GM18498 (cell line): ENCODE measurements at regions not wholly inside any gene's neighbourhood (a gene's known extent, or its start where the extent isn't known, plus 50 kb on each side); places are given as distances from the start of the nearest gene placed in this dataset.

Experiments
- ATAC-seq: cut with Tn5 transposase; IDR thresholded peaks from one replicate; pipeline ENCODE4 v1.9.1; 2021; ENCODE audit warnings: mild to moderate bottlenecking, moderate library complexity; ENCODE audit not compliant: unreplicated experiment

DNA sequence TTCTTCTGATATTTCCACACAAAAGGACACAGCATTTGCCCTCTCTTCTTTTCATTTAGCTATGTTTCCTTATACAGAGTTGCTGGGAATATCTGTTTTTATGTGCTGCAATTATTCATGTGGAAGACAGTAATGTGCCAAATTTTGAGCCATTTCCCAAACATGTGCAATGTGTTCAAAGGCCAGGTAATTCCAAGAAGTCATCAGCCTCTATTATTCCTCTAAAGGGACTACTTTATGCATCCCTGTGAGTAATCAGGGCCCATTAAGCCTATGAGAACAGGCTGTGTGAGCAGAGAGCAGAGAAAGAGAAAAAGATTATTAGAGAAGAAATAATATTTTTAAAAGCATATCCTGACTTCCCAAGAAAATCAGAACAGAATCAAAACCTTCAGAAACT lies 107.6 kb upstream of the OSR1 start:
- ATAC-seq, result no peak

- ATAC-seq, result no peak
Observed at GRCh38 chr2:19462256-19462645, 103.8 kb upstream of the OSR1 start.

DNA sequence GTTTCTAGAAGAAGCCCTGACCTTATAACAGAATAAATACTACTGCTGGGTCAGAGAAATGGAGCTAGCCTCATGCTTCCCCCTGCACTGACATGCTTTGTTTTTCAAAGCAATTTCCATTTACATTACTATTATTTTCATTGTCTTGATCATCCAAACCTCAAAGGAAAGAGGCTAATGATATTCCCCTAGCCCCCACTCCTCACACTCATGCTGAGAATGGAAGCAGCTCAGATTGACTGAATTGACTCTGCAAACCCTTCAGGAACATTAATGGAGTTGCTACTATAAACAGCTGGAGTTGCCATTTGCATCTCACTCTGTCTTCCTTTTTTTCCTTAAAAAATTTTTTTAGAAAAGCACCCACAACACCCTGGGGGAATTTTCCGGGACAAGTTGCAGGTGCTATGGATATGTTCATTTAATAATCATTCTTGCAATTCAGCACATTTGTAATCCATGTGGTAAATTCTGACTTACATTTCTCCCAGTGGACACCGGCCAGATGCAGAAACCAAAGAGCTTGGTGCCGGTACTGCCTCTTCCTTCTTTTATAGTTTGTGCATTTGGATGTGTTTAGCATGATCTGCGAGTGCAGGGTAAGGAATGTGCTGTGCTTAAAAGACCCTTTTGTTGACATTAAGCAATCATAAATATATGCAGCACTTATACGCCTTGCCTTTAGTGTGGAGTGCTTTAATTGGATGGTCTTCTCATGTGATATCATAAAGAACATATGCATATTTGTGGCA lies 103.3 kb upstream of the OSR1 start:
- no peak for ATAC-seq

DNA sequence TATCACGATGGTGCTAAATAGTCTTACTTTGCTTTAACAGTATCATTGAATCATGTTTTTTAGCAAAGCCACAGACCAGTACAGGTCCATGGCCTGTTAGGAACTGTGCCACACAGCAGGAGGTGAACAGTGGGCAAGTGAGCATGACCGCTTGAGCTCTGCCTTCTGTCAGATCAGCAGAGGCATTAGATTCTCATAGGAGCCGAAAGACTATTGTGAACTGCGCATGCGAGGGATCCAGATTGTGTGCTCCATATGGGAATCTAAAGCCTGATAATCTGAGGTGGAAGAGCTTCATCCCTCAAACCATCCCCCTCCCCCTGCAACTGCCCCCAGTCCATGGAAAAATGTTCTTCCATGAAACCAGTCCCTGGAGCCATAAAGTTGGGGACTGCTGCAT lies 102.3 kb upstream of the OSR1 start:
- no peak for ATAC-seq

- no peak for ATAC-seq
Observed at GRCh38 chr2:19458427-19459003, 100.1 kb upstream of the OSR1 start.

- no peak for ATAC-seq
Observed at GRCh38 chr2:19457809-19458208, 99.4 kb upstream of the OSR1 start.

DNA sequence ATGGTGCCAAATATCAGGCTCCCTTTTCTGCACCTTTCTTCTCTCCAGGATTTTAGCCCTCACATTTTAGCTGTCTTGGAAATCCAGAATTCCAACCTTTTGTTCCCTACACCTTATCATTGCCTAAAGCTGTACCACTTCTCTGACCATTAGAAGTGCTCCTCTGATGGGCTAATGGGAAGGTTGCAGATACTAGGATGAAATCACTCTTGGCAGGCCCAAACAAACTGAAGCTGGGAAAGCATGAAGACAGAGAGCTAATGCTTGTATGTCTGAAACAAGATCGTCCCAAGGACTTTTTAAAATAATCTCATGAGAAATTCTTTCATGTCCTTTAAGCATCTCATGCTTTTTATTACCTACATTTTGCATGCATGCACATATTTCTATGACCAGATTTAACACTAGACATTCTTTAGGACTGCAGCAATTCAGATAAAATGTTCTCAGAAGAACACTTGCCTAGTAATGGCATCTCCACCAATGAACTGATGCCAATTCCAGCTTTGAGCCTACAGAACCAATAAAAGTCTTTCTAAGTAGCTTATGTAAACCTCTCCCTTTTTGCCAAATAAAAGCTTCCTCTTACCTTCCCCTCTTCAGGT lies 98.4 kb upstream of the OSR1 start:
- ATAC-seq, result no peak

GRCh38 chr2:19454125-19454524 lies 95.7 kb upstream of the OSR1 start:
- ATAC-seq, result no peak

DNA sequence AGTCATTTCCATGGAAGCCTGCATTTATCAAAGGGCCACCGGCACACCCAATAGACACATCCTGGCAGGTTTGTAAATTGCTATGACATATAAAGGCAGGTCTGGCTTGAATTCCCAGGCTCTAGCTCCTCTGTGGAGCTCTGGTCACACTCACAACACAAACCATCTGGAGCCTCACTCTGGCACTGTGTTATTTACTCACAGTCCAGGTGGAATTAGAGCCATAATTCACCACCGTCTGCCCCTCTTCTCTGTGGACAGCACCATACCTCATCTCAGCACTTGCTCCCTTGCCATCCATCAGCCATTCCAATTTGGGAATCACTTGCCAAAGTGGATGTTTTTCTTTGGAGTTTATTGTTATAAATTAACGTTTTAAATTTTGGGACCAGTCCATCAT lies 84.3 kb upstream of the OSR1 start:
- no peak for ATAC-seq

DNA sequence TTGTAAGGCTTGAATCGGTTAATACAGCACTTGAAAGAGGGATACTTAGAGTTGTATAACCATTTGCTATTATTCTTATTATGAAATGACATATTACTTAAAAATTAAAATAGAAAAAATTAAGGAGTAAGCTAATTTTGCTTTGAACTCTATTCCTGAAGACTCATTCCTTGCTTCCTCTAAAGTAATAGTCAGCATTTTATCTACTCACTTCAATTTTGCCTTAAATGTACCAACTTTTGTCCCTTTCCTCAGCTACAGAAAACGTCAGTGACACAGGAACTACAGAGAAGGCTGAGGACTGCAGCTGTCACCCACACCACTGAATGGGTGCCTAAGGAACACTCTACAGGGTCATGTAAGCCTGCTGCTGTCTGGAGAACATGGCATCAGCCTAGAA lies 80.7 kb upstream of the OSR1 start:
- ATAC-seq, result no peak

DNA sequence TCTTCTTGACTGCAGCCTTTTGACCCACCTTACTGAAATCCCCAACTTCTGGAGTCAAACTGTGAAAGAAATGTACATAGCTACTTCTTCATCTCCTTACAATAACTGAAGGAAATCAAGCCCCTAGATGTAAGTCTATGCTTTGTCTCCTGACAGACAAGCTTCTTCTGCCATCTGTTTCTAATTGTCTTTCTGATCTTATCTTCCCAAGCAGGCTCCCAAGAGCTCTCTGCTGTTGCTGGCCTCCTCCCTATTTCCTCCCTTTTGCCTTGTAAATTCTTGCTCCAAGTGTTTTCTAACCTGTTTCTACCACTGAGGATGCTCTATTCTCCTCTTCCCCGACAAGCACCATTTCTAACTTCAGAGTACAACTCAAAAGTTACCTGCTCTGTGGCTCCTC lies 77.4 kb upstream of the OSR1 start:
- ATAC-seq, result no peak

DNA sequence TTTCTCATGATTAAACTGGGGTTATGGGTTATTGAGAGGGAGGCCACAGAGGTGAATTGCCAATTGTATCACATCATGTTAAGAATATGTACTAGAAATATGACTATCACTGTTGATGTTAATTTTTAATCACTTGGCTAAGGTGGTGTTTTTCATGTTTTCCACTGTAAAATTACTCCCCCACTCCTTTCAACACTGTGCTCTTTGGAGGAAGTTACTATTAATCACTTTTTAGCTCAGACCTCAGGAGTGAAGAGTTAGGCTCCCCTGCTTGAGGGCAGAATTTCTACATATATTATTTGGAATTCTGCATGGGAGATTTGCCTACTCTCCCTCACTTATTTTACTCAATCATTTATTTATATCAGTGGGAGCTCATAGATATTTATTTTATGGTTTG lies 76.0 kb upstream of the OSR1 start:
- ATAC-seq, result no peak

GRCh38 chr2:19426941-19427340 lies 68.5 kb upstream of the OSR1 start:
- no peak for ATAC-seq

DNA sequence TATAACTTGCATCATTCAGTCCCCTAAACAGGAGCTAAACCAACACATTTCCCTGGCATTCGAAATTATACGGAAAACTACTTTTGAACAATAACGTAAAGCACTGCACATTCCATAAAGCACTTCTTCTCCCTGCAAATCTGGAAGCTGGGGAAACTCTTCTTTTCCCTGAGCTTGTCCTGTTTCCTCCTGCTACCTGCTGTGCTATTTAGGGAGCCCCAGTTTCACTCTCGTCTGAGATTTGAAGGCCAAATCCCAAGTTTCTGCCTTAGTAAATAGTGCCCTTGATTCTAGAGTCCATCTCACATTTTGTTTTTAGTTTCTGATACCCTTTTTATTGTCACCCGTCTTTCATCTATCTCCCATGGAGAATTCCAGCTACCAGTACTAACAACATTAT lies 67.7 kb upstream of the OSR1 start:
- ATAC-seq, result no peak

DNA sequence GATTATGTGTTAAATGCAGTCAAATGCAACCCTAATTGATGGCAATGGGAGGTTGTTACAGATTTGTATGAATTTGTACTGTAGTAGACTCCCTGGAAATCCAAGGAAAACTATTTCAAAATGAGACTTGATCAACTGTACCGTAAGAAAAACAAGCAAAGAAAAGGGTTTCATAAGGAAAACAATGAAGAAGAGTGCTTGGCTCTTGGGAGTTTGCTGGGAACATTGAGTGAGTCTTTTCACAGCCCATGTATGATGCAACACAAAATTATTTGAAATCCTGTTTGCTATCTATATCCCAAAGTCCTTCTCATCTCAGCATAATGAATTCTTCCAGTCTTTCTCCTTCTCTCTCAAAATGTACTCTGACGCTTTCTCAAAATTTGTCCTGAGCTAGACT lies 67.0 kb upstream of the OSR1 start:
- ATAC-seq, result no peak

GRCh38 chr2:19419211-19419880 lies 60.9 kb upstream of the OSR1 start:
- ATAC-seq, result no peak

- ATAC-seq, result no peak
Observed at GRCh38 chr2:19416784-19417684, 58.6 kb upstream of the OSR1 start.

GRCh38 chr2:19416083-19416482 lies 57.7 kb upstream of the OSR1 start:
- no peak for ATAC-seq

DNA sequence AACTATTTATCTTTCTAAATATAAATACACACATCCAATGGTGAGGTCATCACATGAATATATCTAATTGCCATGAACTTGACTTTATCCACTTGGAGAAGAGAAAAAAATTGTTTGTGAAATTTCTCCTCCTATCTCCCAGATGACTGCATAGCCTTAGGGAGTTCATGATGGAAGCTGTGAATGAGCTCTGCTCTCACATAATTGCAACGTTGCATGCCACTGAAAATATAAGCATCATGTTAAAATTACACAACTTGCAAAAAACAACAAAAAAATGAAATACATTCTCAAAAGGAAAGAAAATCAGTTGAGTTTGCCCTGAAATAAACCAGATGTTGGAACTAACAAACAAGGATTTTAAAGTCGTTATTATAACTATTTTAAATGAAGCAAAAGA lies 50.6 kb upstream of the OSR1 start:
- no peak for ATAC-seq

GRCh38 chr2:19408592-19408991 lies 50.2 kb upstream of the OSR1 start:
- ATAC-seq, result no peak
